HL-60 (cell line): ENCODE measurements at regions not wholly inside any gene's neighbourhood (a gene's known extent, or its start where the extent isn't known, plus 50 kb on each side); places are given as distances from the start of the nearest gene placed in this dataset.

Experiments
- DNase-seq, 2 experiments: peaks; one replicate each; pipeline ENCODE4 v3.0.0-alpha.2; 2010 to 2020; ENCODE audit warnings: low read depth in 1 of 2, low spot score in 1 of 2
- H3K27ac ChIP-seq: fragments of 250-450 bp; sonication (Bioruptor Pico); replicated peaks from 2 replicates; pipeline ENCODE4 v1.5.1; 2020; ENCODE audit warnings: mild to moderate bottlenecking, moderate library complexity
- H3K27me3 ChIP-seq: fragments of 250-450 bp; sonication (Bioruptor Pico); 2 replicates; pipeline ENCODE4 v1.5.1; 2021; ENCODE audit warnings: mild to moderate bottlenecking, moderate library complexity; ENCODE audit not compliant: insufficient read depth, poor library complexity, severe bottlenecking
- H3K4me3 ChIP-seq: replicated peaks from 2 replicates; pipeline ENCODE4 v1.5.1; 2011; ENCODE audit warnings: mild to moderate bottlenecking, control low read depth, low read length; ENCODE audit not compliant: insufficient read depth
- GABPA ChIP-seq: IDR thresholded peaks from 2 replicates; pipeline ENCODE4 v1.6.1; 2012; ENCODE audit warnings: low read depth
- POLR2AphosphoS5 ChIP-seq: IDR thresholded peaks from 2 replicates; pipeline ENCODE4 v1.6.1; 2012; ENCODE audit warnings: low read depth
- SPI1 ChIP-seq: IDR thresholded peaks from 2 replicates; pipeline ENCODE4 v1.6.1; 2012; ENCODE audit warnings: low read depth, mild to moderate bottlenecking, borderline replicate concordance
- TF ChIP-seq, protein P1 (sequence below): IDR thresholded peaks from 2 replicates; pipeline ENCODE4 v1.6.1; 2012; ENCODE audit warnings: low read depth; ENCODE audit not compliant: insufficient replicate concordance
- TF ChIP-seq, protein P2 (sequence below): IDR thresholded peaks from one replicate; pipeline ENCODE4 v1.5.1; 2011; ENCODE audit warnings: low read length, control low read depth, inconsistent platforms; ENCODE audit not compliant: insufficient read depth

DNA sequence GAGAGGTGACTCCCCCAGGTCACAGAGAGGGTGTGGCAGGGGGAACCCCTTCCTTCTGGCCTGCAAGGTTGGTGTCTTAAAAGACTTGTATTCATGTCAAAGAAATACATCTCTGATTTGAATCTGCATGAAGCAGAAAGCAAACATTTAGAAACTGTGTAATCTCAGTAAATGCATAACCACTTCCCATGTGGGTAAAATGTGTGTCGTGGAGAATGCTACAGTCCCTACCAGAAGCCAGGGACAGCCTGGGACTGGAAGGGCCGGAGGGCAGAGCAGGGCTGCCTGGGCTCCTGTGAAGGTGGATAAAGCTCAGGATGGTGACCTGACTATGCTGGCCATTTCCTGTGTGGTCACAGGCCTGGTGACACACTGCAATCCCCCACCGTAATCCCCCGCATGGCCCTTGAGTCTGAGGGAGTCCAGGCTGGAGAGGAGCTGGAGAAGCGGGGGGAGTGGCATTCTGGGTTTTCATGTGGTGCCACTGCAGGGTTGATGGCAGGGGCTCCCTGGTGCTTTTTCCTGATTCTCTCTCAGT is 102.2 kb downstream of the LRRC30 start:
- no peak for DNase-seq
- H3K27ac ChIP-seq, result no peak overlapping the region
- H3K4me3 ChIP-seq, result no peak overlapping the region
- TF ChIP-seq, protein P1, sequence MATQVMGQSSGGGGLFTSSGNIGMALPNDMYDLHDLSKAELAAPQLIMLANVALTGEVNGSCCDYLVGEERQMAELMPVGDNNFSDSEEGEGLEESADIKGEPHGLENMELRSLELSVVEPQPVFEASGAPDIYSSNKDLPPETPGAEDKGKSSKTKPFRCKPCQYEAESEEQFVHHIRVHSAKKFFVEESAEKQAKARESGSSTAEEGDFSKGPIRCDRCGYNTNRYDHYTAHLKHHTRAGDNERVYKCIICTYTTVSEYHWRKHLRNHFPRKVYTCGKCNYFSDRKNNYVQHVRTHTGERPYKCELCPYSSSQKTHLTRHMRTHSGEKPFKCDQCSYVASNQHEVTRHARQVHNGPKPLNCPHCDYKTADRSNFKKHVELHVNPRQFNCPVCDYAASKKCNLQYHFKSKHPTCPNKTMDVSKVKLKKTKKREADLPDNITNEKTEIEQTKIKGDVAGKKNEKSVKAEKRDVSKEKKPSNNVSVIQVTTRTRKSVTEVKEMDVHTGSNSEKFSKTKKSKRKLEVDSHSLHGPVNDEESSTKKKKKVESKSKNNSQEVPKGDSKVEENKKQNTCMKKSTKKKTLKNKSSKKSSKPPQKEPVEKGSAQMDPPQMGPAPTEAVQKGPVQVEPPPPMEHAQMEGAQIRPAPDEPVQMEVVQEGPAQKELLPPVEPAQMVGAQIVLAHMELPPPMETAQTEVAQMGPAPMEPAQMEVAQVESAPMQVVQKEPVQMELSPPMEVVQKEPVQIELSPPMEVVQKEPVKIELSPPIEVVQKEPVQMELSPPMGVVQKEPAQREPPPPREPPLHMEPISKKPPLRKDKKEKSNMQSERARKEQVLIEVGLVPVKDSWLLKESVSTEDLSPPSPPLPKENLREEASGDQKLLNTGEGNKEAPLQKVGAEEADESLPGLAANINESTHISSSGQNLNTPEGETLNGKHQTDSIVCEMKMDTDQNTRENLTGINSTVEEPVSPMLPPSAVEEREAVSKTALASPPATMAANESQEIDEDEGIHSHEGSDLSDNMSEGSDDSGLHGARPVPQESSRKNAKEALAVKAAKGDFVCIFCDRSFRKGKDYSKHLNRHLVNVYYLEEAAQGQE, result no peak
- TF ChIP-seq POLR2AphosphoS5 (no peak), SPI1 (no peak), GABPA (no peak)
- TF ChIP-seq, protein P2, sequence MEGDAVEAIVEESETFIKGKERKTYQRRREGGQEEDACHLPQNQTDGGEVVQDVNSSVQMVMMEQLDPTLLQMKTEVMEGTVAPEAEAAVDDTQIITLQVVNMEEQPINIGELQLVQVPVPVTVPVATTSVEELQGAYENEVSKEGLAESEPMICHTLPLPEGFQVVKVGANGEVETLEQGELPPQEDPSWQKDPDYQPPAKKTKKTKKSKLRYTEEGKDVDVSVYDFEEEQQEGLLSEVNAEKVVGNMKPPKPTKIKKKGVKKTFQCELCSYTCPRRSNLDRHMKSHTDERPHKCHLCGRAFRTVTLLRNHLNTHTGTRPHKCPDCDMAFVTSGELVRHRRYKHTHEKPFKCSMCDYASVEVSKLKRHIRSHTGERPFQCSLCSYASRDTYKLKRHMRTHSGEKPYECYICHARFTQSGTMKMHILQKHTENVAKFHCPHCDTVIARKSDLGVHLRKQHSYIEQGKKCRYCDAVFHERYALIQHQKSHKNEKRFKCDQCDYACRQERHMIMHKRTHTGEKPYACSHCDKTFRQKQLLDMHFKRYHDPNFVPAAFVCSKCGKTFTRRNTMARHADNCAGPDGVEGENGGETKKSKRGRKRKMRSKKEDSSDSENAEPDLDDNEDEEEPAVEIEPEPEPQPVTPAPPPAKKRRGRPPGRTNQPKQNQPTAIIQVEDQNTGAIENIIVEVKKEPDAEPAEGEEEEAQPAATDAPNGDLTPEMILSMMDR, result no peak
- no peaks in the 10 kb centered on the region for H3K27me3 ChIP-seq

DNA sequence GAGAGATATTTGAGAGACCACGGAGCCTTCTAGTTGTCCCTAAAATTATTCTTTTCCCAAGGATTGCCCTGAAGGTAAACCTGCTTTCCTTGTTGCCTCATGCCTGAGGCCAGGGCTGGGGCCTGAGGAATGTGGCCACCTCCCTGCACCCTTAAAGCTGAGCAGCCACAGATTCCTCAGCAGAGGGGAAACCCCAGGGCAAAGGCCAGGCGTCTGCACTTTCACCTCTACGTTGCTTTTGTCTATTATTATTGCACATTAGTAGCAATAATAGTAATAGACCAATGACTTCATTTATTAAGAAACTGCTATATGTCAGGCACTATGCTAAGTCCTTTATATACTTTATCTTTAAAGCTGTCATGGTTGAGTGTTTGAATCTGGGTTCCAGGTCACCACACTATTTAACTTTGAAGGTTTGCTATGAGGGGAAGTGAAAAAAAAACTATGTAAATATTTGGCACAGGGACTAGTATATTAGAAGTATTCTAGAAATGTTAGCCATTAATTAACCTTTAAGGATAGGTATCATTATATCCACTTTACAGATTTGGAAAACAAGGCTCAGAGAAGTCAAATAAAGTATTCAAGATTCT is 104.2 kb downstream of the LRRC30 start:
- Histone ChIP-seq H3K27ac (no peak overlapping the region), H3K4me3 (no peak overlapping the region), H3K27me3 (no peaks in the 10 kb centered on the region)
- TF ChIP-seq SPI1 (no peak), POLR2AphosphoS5 (no peak), GABPA (no peak)
- TF ChIP-seq, protein P1, result no peak
- TF ChIP-seq, protein P2, result no peak
- DNase-seq, result no peak

DNA sequence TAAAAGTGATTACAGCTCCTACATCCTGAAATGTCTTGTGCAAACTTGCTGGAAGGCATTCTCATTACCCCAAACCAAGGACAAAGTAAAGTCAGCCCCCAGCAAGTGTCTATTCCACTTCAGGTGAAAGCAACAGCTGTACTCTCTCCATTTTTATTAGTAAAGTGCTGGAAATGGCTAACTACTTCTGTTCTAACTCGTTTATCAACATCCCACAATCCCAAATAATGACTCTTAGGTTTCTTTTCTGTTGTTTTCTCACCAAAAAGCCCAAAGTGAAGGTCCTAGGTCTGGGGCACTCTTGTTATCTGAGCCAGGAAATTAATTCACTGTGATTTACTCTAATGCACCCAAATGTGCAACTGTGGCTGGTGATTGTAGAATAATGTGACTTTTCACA is 105.7 kb downstream of the LRRC30 start:
- DNase-seq, result no peak
- no peak overlapping the region for H3K4me3 ChIP-seq
- H3K27ac ChIP-seq, result no peak overlapping the region
- TF ChIP-seq GABPA (no peak), POLR2AphosphoS5 (no peak)
- TF ChIP-seq, protein P1, result no peak
- no peaks in the 10 kb centered on the region for H3K27me3 ChIP-seq
